ENCODE measurements at regions not wholly inside any gene's neighbourhood (a gene's known extent, or its start where the extent isn't known, plus 50 kb on each side); places are given as distances from the start of the nearest gene placed in this dataset.
A peak's percentile ranks its signal among the peaks of the same experiment; 100 is the strongest.

- no peak for TF ChIP-seq POLR2AphosphoS5 (IDR thresholded peaks at IDR 0.05; ENCODE audit: low read depth, low read length)
- no peak for TF ChIP-seq MAFK (IDR thresholded peaks at IDR 0.05; ENCODE audit: low read depth, low read length)
- no peak for TF ChIP-seq SP1 (IDR thresholded peaks at IDR 0.05; ENCODE audit: low read depth, low read length)
- TF ChIP-seq SUZ12 (IDR thresholded peaks at IDR 0.05; ENCODE audit: low read length), result no peak
- no peak for TF ChIP-seq YY1 (IDR thresholded peaks at IDR 0.05; ENCODE audit: low read depth, low read length)
- TF ChIP-seq HDAC6 (IDR thresholded peaks at IDR 0.05; ENCODE audit: low read depth, low read length), result no peak
- TF ChIP-seq PHF8 (conservative IDR thresholded peaks at IDR 0.05; ENCODE audit: low read depth, low read length), result no peak
- no peak for TF ChIP-seq SP4 (IDR thresholded peaks at IDR 0.05; ENCODE audit: low read length)
- no peak for TF ChIP-seq CTCF (IDR thresholded peaks at IDR 0.05; ENCODE audit: control extremely low read depth in 1 of 3, insufficient read depth in 1 of 3, low read depth in 1 of 3, low read length in 3 of 3)
- TF ChIP-seq NRF1 (IDR thresholded peaks at IDR 0.05; ENCODE audit: low read depth, low read length), result no peak
- no peak for TF ChIP-seq KDM1A (IDR thresholded peaks at IDR 0.05; ENCODE audit: borderline replicate concordance, low read length)
- no peak overlapping the region for H3K23ac ChIP-seq (ENCODE audit: insufficient read length)
- H3K56ac ChIP-seq (replicated peaks; ENCODE audit: insufficient read length, low read depth, low read length), result no peak overlapping the region
- no peak overlapping the region for H3K27ac ChIP-seq (ENCODE audit: low read depth, low read length)
- H3K18ac ChIP-seq (ENCODE audit: extremely low read depth, low read length), result no peak overlapping the region
- peak overlapping the region; percentile 42; the same call in 1 of the 2 replicates for H2BK12ac ChIP-seq (ENCODE audit: low read depth, low read length)
- H3K9me3 ChIP-seq (ENCODE audit: insufficient read depth in 2 of 2, low read depth in 1 of 2, low read length in 1 of 2), result 0 out of 4 replicates have a peak, but pooled peaks cover 0 to 3% of the 10 kb centered on the region in 2 experiments
- no peaks in the 10 kb centered on the region for H3K27me3 ChIP-seq (replicated peaks in 1 of 4; ENCODE audit: control insufficient read depth in 3 of 4, extremely low read depth in 1 of 4, insufficient read depth in 3 of 4, low read length in 3 of 4)
- no peak overlapping the region for H2AFZ ChIP-seq (ENCODE audit: low read length)
- H3K79me2 ChIP-seq (ENCODE audit: control insufficient read depth in 1 of 2, insufficient read depth in 2 of 2, low read length in 2 of 2), result no peaks in the 10 kb centered on the region
- H4K20me1 ChIP-seq (replicated peaks in 1 of 2; ENCODE audit: control insufficient read depth in 1 of 2, insufficient read depth in 2 of 2, low read length in 2 of 2), result no peaks in the 10 kb centered on the region
- no peak overlapping the region for H2BK5ac ChIP-seq (ENCODE audit: low read depth, low read length)
- ChIA-PET POLR2A (ENCODE audit: partially characterized antibody) (no interaction called here), CTCF (ENCODE audit: partially characterized antibody) (interaction anchor here (1.0 kb wide), 1 partner anchor 37 kb away, joined by 3 read pairs; no protein-coding TSS in a partner anchor)
- no peak overlapping the region for H3K4ac ChIP-seq (replicated peaks; ENCODE audit: insufficient read length, low read depth, low read length)
- DNase-seq (ENCODE audit: low read depth in 1 of 2, low spot score in 2 of 2) (no peak), FAIRE-seq (no peak)
- no peak overlapping the region for H2AK5ac ChIP-seq (ENCODE audit: low read depth, low read length)
- H3K36me3 ChIP-seq (ENCODE audit: control insufficient read depth in 2 of 4, insufficient read depth in 4 of 4, low read length in 3 of 4), result no peaks in the 10 kb centered on the region
- no peaks in the 10 kb centered on the region for H3K79me1 ChIP-seq (ENCODE audit: low read depth, low read length)
- H3K14ac ChIP-seq (ENCODE audit: insufficient read length), result no peak overlapping the region
- no peak overlapping the region; the same call in 1 of the 2 replicates for H2BK15ac ChIP-seq (ENCODE audit: low read length)
- no peak overlapping the region for H3K4me2 ChIP-seq (ENCODE audit: insufficient read depth in 1 of 2, low read depth in 2 of 2, low read length in 2 of 2)
- H4K91ac ChIP-seq (replicated peaks; ENCODE audit: insufficient read length, low read length), result no peak overlapping the region
- H4K8ac ChIP-seq (ENCODE audit: extremely low read depth, insufficient read depth, low read length), result no peak overlapping the region
- H2BK20ac ChIP-seq (ENCODE audit: low read length), result no peak overlapping the region
- H4K5ac ChIP-seq (ENCODE audit: insufficient read length, low read depth, low read length), result no peak overlapping the region
- H3K4me1 ChIP-seq (replicated peaks in 1 of 4; ENCODE audit: control insufficient read depth in 3 of 4, insufficient read depth in 4 of 4, low read length in 3 of 4), result no peaks in the 10 kb centered on the region
- H2BK120ac ChIP-seq (replicated peaks; ENCODE audit: low read depth, low read length), result no peak overlapping the region
- H3K9ac ChIP-seq (replicated peaks in 1 of 4; ENCODE audit: extremely low read depth in 1 of 4, low read depth in 3 of 4, low read length in 3 of 4), result no peak overlapping the region
- no peak overlapping the region for H3K4me3 ChIP-seq (ENCODE audit: extremely low read depth in 1 of 4, insufficient read depth in 2 of 4, low read depth in 3 of 4, low read length in 4 of 4)
- no peaks in the 10 kb centered on the region for H3K23me2 ChIP-seq (ENCODE audit: low read depth, low read length)
- 88% methylated on average over 4 of the region's 4 CpGs; no CpG with 5 or more reads in 1 of the 2 experiments for WGBS, 2 experiments (ENCODE audit: extremely low coverage in 1 of 2, insufficient coverage in 1 of 2, insufficient read length in 1 of 2, insufficient replicate concordance in 2 of 2, low coverage in 1 of 2, low lambda C conversion rate in 2 of 2, missing lambda C conversion rate in 1 of 2)
These were observed 108.7 kb upstream of the RGMB start for GRCh38 chr5:98664736-98665135.

All from H1 (cell line).